22Rv1 (cell line): ENCODE measurements at regions not wholly inside any gene's neighbourhood (a gene's known extent, or its start where the extent isn't known, plus 50 kb on each side); places are given as distances from the start of the nearest gene placed in this dataset.

Source experiments
- CTCF ChIP-seq: fragments of 450-650 bp; IDR thresholded peaks from 2 replicates; pipeline ENCODE4 v1.5.1; 2017; ENCODE audit warnings: mild to moderate bottlenecking
- ZFX ChIP-seq: fragments of 450-650 bp; IDR thresholded peaks from 2 replicates; pipeline ENCODE4 v1.6.1; 2017; ENCODE audit warnings: antibody characterized with exemption, borderline replicate concordance

- TF ChIP-seq CTCF: no peak
- no peak for TF ChIP-seq ZFX
These were observed 199.1 kb upstream of the CXorf66 start for GRCh38 chrX:140164391-140164790.
